GM20431 (cell line): ENCODE measurements at regions not wholly inside any gene's neighbourhood (a gene's known extent, or its start where the extent isn't known, plus 50 kb on each side); places are given as distances from the start of the nearest gene placed in this dataset.

ENCODE experiments used
- in situ Hi-C: fragments of 300-500 bp; cut with MseI, MboI; formaldehyde crosslinking; loops from one replicate; pipeline ENCODE4 v1.15.0; 2020; ENCODE audit warnings: low sequenced_read_pairs; ENCODE audit not compliant: unreplicated experiment

DNA sequence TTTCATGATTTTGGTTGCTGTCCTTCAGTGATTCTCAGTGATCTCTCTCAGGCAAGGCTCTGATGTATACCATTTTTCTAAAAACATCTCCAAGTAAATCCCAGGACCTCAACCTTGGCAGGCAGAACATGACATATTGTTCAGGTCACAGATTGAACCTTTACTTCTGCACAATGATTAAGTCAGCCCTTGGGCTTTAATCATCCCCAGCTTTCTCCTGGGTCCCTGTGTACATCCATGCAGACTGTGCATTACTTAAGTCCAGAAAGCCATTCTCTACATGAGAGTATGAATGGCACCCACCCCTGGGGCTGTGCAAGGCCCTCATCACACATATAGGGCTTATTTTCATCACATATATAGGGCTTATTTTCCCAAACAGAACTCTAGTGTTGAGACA lies 58.7 kb upstream of the ADAMTS3 start:
- in situ Hi-C loops = no loop called here
